OCI-LY3 (cell line): ENCODE measurements at regions not wholly inside any gene's neighbourhood (a gene's known extent, or its start where the extent isn't known, plus 50 kb on each side); places are given as distances from the start of the nearest gene placed in this dataset.

Source experiments
- H2AFZ ChIP-seq: fragments of 200-600, 300-600 bp; shearing (Covaris generic); 2 replicates; pipeline ENCODE4 v1.6.0; 2014; ENCODE audit warnings: antibody characterized with exemption, low read depth, low read length
- H3K27ac ChIP-seq: fragments of 200-600, 300-600 bp; sonication (generic); 2 replicates; pipeline ENCODE4 v1.5.1; 2014; ENCODE audit warnings: mild to moderate bottlenecking, low read length, moderate library complexity, mixed read lengths
- H3K27me3 ChIP-seq: fragments of 200-600, 300-600 bp; sonication (generic); 2 replicates; pipeline ENCODE4 v1.6.1; 2014; ENCODE audit warnings: low read depth, low read length, mixed read lengths
- H3K36me3 ChIP-seq: fragments of 200-600, 300-600 bp; sonication (generic); replicated peaks from 2 replicates; pipeline ENCODE3; 2014; ENCODE audit warnings: low read depth, low read length, mixed read lengths
- H3K4me1 ChIP-seq: fragments of 300-600, 200-600 bp; sonication (generic); 2 replicates; pipeline ENCODE4 v1.6.1; 2014; ENCODE audit warnings: low read length, mixed read lengths
- H3K4me2 ChIP-seq: fragments of 200-600, 300-600 bp; sonication (generic); 2 replicates; pipeline ENCODE4 v1.6.1; 2014; ENCODE audit warnings: low read length, mixed read lengths
- H3K4me3 ChIP-seq: fragments of 300-600, 200-600 bp; sonication (generic); 2 replicates; pipeline ENCODE4 v1.5.1; 2014; ENCODE audit warnings: antibody characterized with exemption, mild to moderate bottlenecking, low read length, moderate library complexity
- H3K79me2 ChIP-seq: fragments of 300-600, 200-600 bp; shearing (Covaris generic); 2 replicates; pipeline ENCODE4 v1.6.1; 2014; ENCODE audit warnings: mild to moderate bottlenecking, low read length, mixed read lengths
- H3K9ac ChIP-seq: fragments of 300-600, 200-600 bp; shearing (Covaris generic); 2 replicates; pipeline ENCODE4 v1.6.0; 2014; ENCODE audit warnings: mild to moderate bottlenecking, low read length, moderate library complexity
- H3K9me3 ChIP-seq: fragments of 200-600, 300-600 bp; shearing (Covaris generic); 2 replicates; pipeline ENCODE4 v1.6.1; 2014; ENCODE audit warnings: low read length, mixed read lengths; ENCODE audit not compliant: insufficient read depth
- H4K20me1 ChIP-seq: fragments of 200-600, 300-600 bp; sonication (generic); 2 replicates; pipeline ENCODE4 v1.6.1; 2016; ENCODE audit warnings: low read length, mixed read lengths; ENCODE audit not compliant: insufficient read depth
- CTCF ChIP-seq: fragments of 200-600, 300-600 bp; sonication (generic); IDR thresholded peaks from 2 replicates; pipeline ENCODE4 v1.5.1; 2014; ENCODE audit warnings: antibody characterized with exemption, low read length, low read depth
- EZH2phosphoT487 ChIP-seq: fragments of 200-600 bp; shearing (Covaris generic); IDR thresholded peaks from 2 replicates; pipeline ENCODE4 v1.6.1; 2018; ENCODE audit warnings: antibody characterized with exemption, mixed run types, low read depth

- Histone ChIP-seq H3K27ac (no peak overlapping the region), H3K79me2 (no peaks in the 10 kb centered on the region), H3K27me3 (no peaks in the 10 kb centered on the region), H2AFZ (no peak overlapping the region), H3K36me3 (peaks cover 4% of the 10 kb centered on the region), H3K4me2 (no peak overlapping the region), H3K9ac (no peak overlapping the region), H3K4me3 (no peak overlapping the region), H3K9me3 (peaks cover 10% of the 10 kb centered on the region; the same call in 1 of the 2 replicates), H3K4me1 (peaks cover 9% of the 10 kb centered on the region), H4K20me1 (no peaks in the 10 kb centered on the region)
- no peak for TF ChIP-seq EZH2phosphoT487
- TF ChIP-seq CTCF = no peak
Measured at GRCh38 chr9:83132768-83133167, 69.8 kb upstream of the RASEF start.

- no peak for TF ChIP-seq CTCF
- Histone ChIP-seq H3K9me3 (peaks cover 10% of the 10 kb centered on the region; the same call in 1 of the 2 replicates), H3K36me3 (peaks cover 4% of the 10 kb centered on the region), H3K27me3 (no peaks in the 10 kb centered on the region), H3K4me2 (peak overlapping the region; percentile 35), H4K20me1 (no peaks in the 10 kb centered on the region), H3K9ac (no peak overlapping the region), H3K4me3 (no peak overlapping the region), H2AFZ (peak overlapping the region; percentile 55), H3K27ac (no peak overlapping the region), H3K4me1 (peaks cover 9% of the 10 kb centered on the region), H3K79me2 (no peaks in the 10 kb centered on the region)
Measured at GRCh38 chr9:83130541-83130940, 67.6 kb upstream of the RASEF start.

GRCh38 chr9:83125671-83126070, 62.7 kb upstream of the RASEF start:
- no peak overlapping the region for H3K4me3 ChIP-seq
- H3K36me3 ChIP-seq = peaks cover 4% of the 10 kb centered on the region
- H4K20me1 ChIP-seq = no peaks in the 10 kb centered on the region
- no peak overlapping the region for H3K4me2 ChIP-seq
- TF ChIP-seq CTCF (no peak), EZH2phosphoT487 (no peak)
- peaks cover 10% of the 10 kb centered on the region; the same call in 1 of the 2 replicates for H3K9me3 ChIP-seq
- no peak overlapping the region for H3K9ac ChIP-seq
- H2AFZ ChIP-seq = no peak overlapping the region
- H3K27me3 ChIP-seq = no peaks in the 10 kb centered on the region
- H3K79me2 ChIP-seq = no peaks in the 10 kb centered on the region
- no peak overlapping the region for H3K27ac ChIP-seq
- H3K4me1 ChIP-seq = peaks cover 4% of the 10 kb centered on the region

- H3K79me2 ChIP-seq = no peaks in the 10 kb centered on the region
- no peak overlapping the region for H3K9ac ChIP-seq
- no peaks in the 10 kb centered on the region for H3K9me3 ChIP-seq
- H4K20me1 ChIP-seq = no peaks in the 10 kb centered on the region
- TF ChIP-seq CTCF = no peak
- TF ChIP-seq EZH2phosphoT487 = no peak
- no peak overlapping the region for H2AFZ ChIP-seq
- no peaks in the 10 kb centered on the region for H3K36me3 ChIP-seq
- no peak overlapping the region for H3K4me2 ChIP-seq
- H3K27ac ChIP-seq = no peak overlapping the region
- H3K4me1 ChIP-seq = no peaks in the 10 kb centered on the region
- H3K27me3 ChIP-seq = no peaks in the 10 kb centered on the region
- H3K4me3 ChIP-seq = no peak overlapping the region
Measured at GRCh38 chr9:83119873-83120272, 56.9 kb upstream of the RASEF start.
